B cell (primary cell): ENCODE measurements at regions not wholly inside any gene's neighbourhood (a gene's known extent, or its start where the extent isn't known, plus 50 kb on each side); places are given as distances from the start of the nearest gene placed in this dataset.
A peak's percentile ranks its signal among the peaks of the same experiment; 100 is the strongest.

Experiments used
- ATAC-seq: fragments of 200-7000 bp; cut with Tn5 transposase; one replicate; pipeline ENCODE4 v1.10.0; 2021; ENCODE audit warnings: low read depth, mild to moderate bottlenecking, moderate number of reproducible peaks, moderate library complexity
- CTCF ChIA-PET: fragments of 350-600 bp; sonication (Branson Sonifier 250); formaldehyde crosslinking; loops from one replicate; lab custom pipeline; 2021; ENCODE audit warnings: antibody characterized with exemption, inconsistent platforms; lab: Charles Lee
- POLR2A ChIA-PET: fragments of 350-600 bp; sonication (Branson Sonifier 250); formaldehyde crosslinking; loops from one replicate; lab custom pipeline; 2021; ENCODE audit warnings: antibody characterized with exemption; lab: Charles Lee
- DNase-seq: peaks from one replicate; pipeline ENCODE4 v3.0.0; 2013
- H2AFZ ChIP-seq: 2 replicates; pipeline ENCODE4 v1.6.1; 2012; ENCODE audit warnings: mild to moderate bottlenecking, low read depth, low read length; ENCODE audit not compliant: insufficient read depth, poor library complexity, severe bottlenecking
- H3K27ac ChIP-seq, 2 donors: 1 replicate in 1 of 2; 2 replicates in 1 of 2; pipeline ENCODE4 v1.5.1; 2012 to 2013; ENCODE audit warnings: low read length in 2 of 2, mild to moderate bottlenecking in 2 of 2, moderate library complexity in 1 of 2
- H3K27me3 ChIP-seq, 4 experiments: fragments of 200-600 bp in 1 of 4; sonication (generic) in 1 of 4; replicated peaks in 1 of 4; 1 replicate in 2 of 4; 2 replicates in 2 of 4; pipeline versions ENCODE4 v1.6.1 to v1.7.0; 2013 to 2016; ENCODE audit warnings: low read length in 3 of 4, mild to moderate bottlenecking in 2 of 4, mixed read lengths in 1 of 4, moderate library complexity in 1 of 4; ENCODE audit not compliant: insufficient read depth in 4 of 4, control insufficient read depth in 3 of 4; ENCODE audit errors: control extremely low read depth in 1 of 4
- H3K36me3 ChIP-seq, 2 experiments: replicated peaks in 1 of 2; 1 replicate in 1 of 2; 2 replicates in 1 of 2; pipeline versions ENCODE4 v1.6.1 to v1.7.1; 2013; ENCODE audit warnings: low read length in 1 of 2; ENCODE audit not compliant: insufficient read depth in 2 of 2, control insufficient read depth in 1 of 2; ENCODE audit errors: control extremely low read depth in 1 of 2, extremely low read depth in 1 of 2
- H3K4me1 ChIP-seq, 2 donors: fragments of 200-600 bp in 1 of 2; sonication (generic) in 1 of 2; 1 replicate in 1 of 2; 2 replicates in 1 of 2; pipeline versions ENCODE4 v1.5.1 to v1.6.1; 2013 to 2017; ENCODE audit warnings: low read length in 2 of 2; ENCODE audit not compliant: control insufficient read depth in 2 of 2, insufficient read depth in 2 of 2
- H3K4me2 ChIP-seq: replicated peaks from 2 replicates; pipeline ENCODE3; 2012; ENCODE audit warnings: mild to moderate bottlenecking, low read depth, low read length; ENCODE audit not compliant: poor library complexity, severe bottlenecking
- H3K4me3 ChIP-seq, 5 experiments: fragments of 200-600 bp in 1 of 5; sonication (generic) in 1 of 5; 1 replicate in 3 of 5; 2 replicates in 2 of 5; pipeline versions ENCODE4 v1.5.1 to v1.7.0; 2011 to 2016; ENCODE audit warnings: low read length in 4 of 5, mild to moderate bottlenecking in 4 of 5, low read depth in 2 of 5, control low read depth in 1 of 5, moderate library complexity in 1 of 5; ENCODE audit not compliant: insufficient read depth in 1 of 5; ENCODE audit errors: control extremely low read depth in 1 of 5, extremely low read depth in 1 of 5
- H3K79me2 ChIP-seq: fragments of 200-600 bp; sonication (generic); one replicate; pipeline ENCODE4 v1.6.0; 2016; ENCODE audit warnings: low read length; ENCODE audit not compliant: control insufficient read depth, insufficient read depth
- H3K9ac ChIP-seq: fragments of 200-600 bp; sonication (generic); 2 replicates; pipeline ENCODE4 v1.6.1; 2017; ENCODE audit warnings: mild to moderate bottlenecking, low read length, moderate library complexity
- H3K9me3 ChIP-seq, 3 donors: one replicate each; pipeline versions ENCODE4 v1.6.1 to v1.7.1; 2013; ENCODE audit warnings: low read length in 2 of 3; ENCODE audit not compliant: control insufficient read depth in 2 of 3, insufficient read depth in 1 of 3; ENCODE audit errors: control extremely low read depth in 1 of 3
- H4K20me1 ChIP-seq: 2 replicates; pipeline ENCODE4 v1.6.0; 2012; ENCODE audit warnings: mild to moderate bottlenecking, low read length; ENCODE audit not compliant: insufficient read depth, control insufficient read depth, poor library complexity, severe bottlenecking
- H3K27ac Mint-ChIP-seq: one replicate; pipeline ENCODE4 v1.8.0; 2021; ENCODE audit warnings: mixed read lengths
- H3K27me3 Mint-ChIP-seq: one replicate; pipeline ENCODE4 v1.8.0; 2021; ENCODE audit warnings: mixed read lengths
- H3K4me1 Mint-ChIP-seq: one replicate; pipeline ENCODE4 v1.8.0; 2021; ENCODE audit warnings: mixed read lengths
- H3K4me3 Mint-ChIP-seq: one replicate; pipeline ENCODE4 v1.8.0; 2021; ENCODE audit warnings: mixed read lengths
- H3K9me3 Mint-ChIP-seq: one replicate; pipeline ENCODE4 v1.8.0; 2022; ENCODE audit warnings: mixed read lengths; ENCODE audit not compliant: insufficient read depth
- CTCF ChIP-seq: fragments of 200-600 bp; IDR thresholded peaks from one replicate; pipeline ENCODE4 v1.8.0; 2022; ENCODE audit warnings: antibody characterized with exemption, mild to moderate bottlenecking
- EZH2 ChIP-seq: IDR thresholded peaks from 2 replicates; pipeline ENCODE4 v1.6.1; 2012; ENCODE audit warnings: borderline replicate concordance, low read depth, mild to moderate bottlenecking, moderate library complexity, low read length; ENCODE audit not compliant: insufficient read depth, poor library complexity, severe bottlenecking
- WGBS: methylation state at CpG from one replicate; pipeline ENCODE4 v1.1.5; 2013; ENCODE audit warnings: missing lambda C conversion rate; ENCODE audit not compliant: insufficient coverage; 5-methylcytosine and 5-hydroxymethylcytosine counted together
- intact Hi-C: fragments of 100-400 bp; cut with micrococcal nuclease; formaldehyde crosslinking; loops from one replicate; pipeline ENCODE4 v1.10.0; 2022

- ChIA-PET CTCF (interaction anchor here (0.7 to 4.4 kb wide), 34 partner anchors 9 to 758 kb away, joined by 3 to 111 read pairs (median 3); no protein-coding TSS in a partner anchor), POLR2A (interaction anchor here (0.6 kb wide), 1 partner anchor 693 kb away, joined by 4 read pairs; no protein-coding TSS in a partner anchor)
- ATAC-seq (peak; percentile 79), DNase-seq (peak; percentile 77)
- TF ChIP-seq CTCF (peak; percentile 87), EZH2 (no peak)
- intact Hi-C loops, result loop anchor here (1.0 kb wide), 5 partner anchors 13 to 690 kb away; no protein-coding TSS in a partner anchor
- no peaks in the 10 kb centered on the region for H3K79me2 ChIP-seq
- Mint-ChIP-seq H3K27ac (no peak overlapping the region), H3K27me3 (peaks cover 13% of the 10 kb centered on the region), H3K4me3 (no peak overlapping the region), H3K4me1 (peaks cover 1% of the 10 kb centered on the region), H3K9me3 (no peaks in the 10 kb centered on the region)
- H4K20me1 ChIP-seq, result no peaks in the 10 kb centered on the region
- no peaks in the 10 kb centered on the region for H3K36me3 ChIP-seq
- H3K4me1 ChIP-seq, result no peaks in the 10 kb centered on the region
- WGBS, result 43% methylated on average over 6 of the region's 15 CpGs
- H3K9me3 ChIP-seq, result no peaks in the 10 kb centered on the region
- no peak overlapping the region for H3K9ac ChIP-seq
- peaks cover 0 to 3% (median 0%) of the 10 kb centered on the region in 4 experiments for H3K27me3 ChIP-seq
- no peak overlapping the region for H3K4me3 ChIP-seq
- H3K4me2 ChIP-seq, result no peak overlapping the region
- no peak overlapping the region for H2AFZ ChIP-seq
- H3K27ac ChIP-seq, result no peak overlapping the region
Observed at GRCh38 chr20:1764136-1765033, 106.8 kb upstream of the SIRPG start.

GRCh38 chr20:1761598-1761997, 104.0 kb upstream of the SIRPG start:
- POLR2A ChIA-PET, result no interaction called here
- H2AFZ ChIP-seq, result no peak overlapping the region
- peaks cover 0 to 3% (median 0%) of the 10 kb centered on the region in 4 experiments for H3K27me3 ChIP-seq
- no peaks in the 10 kb centered on the region for H3K36me3 ChIP-seq
- CTCF ChIA-PET, result interaction anchor here (0.8 to 1.3 kb wide), 3 partner anchors 15 to 411 kb away, joined by 3 to 4 read pairs (median 3); no protein-coding TSS in a partner anchor
- H3K9ac ChIP-seq, result no peak overlapping the region
- Mint-ChIP-seq H3K4me1 (peaks cover 1% of the 10 kb centered on the region), H3K9me3 (no peaks in the 10 kb centered on the region), H3K4me3 (no peak overlapping the region), H3K27ac (no peak overlapping the region), H3K27me3 (peaks cover 10% of the 10 kb centered on the region)
- no peaks in the 10 kb centered on the region for H4K20me1 ChIP-seq
- no CpG with 5 or more reads among the region's 5 CpGs for WGBS
- H3K27ac ChIP-seq, result no peak overlapping the region
- ATAC-seq (no peak), DNase-seq (no peak)
- intact Hi-C loops, result no loop called here
- H3K4me2 ChIP-seq, result no peak overlapping the region
- H3K4me1 ChIP-seq, result no peaks in the 10 kb centered on the region
- H3K79me2 ChIP-seq, result no peaks in the 10 kb centered on the region
- no peaks in the 10 kb centered on the region for H3K9me3 ChIP-seq
- TF ChIP-seq EZH2 (no peak), CTCF (no peak)
- H3K4me3 ChIP-seq, result no peak overlapping the region
